BJ (cell line): ENCODE measurements at regions not wholly inside any gene's neighbourhood (a gene's known extent, or its start where the extent isn't known, plus 50 kb on each side); places are given as distances from the start of the nearest gene placed in this dataset.

ENCODE experiments used
- CTCF ChIA-PET: fragments of 350-600 bp; formaldehyde crosslinking; extraction: SDS; loops from one replicate; lab custom pipeline; 2021; ENCODE audit warnings: antibody characterized with exemption, inconsistent platforms; lab: Yijun Ruan, JAX
- POLR2A ChIA-PET: fragments of 300-600 bp; sonication (Branson Sonifier 250); formaldehyde crosslinking; extraction: SDS; loops from one replicate; lab custom pipeline; 2021; ENCODE audit warnings: antibody characterized with exemption; lab: Charles Lee
- DNase-seq: peaks from one replicate; pipeline ENCODE4 v3.0.0-alpha.2; 2011; ENCODE audit warnings: low read depth
- H3K27me3 ChIP-seq: 2 replicates; pipeline ENCODE4 v1.6.0; 2011; ENCODE audit warnings: low read length; ENCODE audit not compliant: control insufficient read depth, insufficient read depth
- H3K36me3 ChIP-seq: 2 replicates; pipeline ENCODE4 v1.5.1; 2011; ENCODE audit warnings: low read length; ENCODE audit not compliant: control insufficient read depth, insufficient read depth
- H3K4me3 ChIP-seq: 2 replicates; pipeline ENCODE4 v1.5.1; 2011; ENCODE audit warnings: low read depth, mild to moderate bottlenecking, control low read depth, low read length
- CTCF ChIP-seq: IDR thresholded peaks from 2 replicates; pipeline ENCODE4 v1.5.1; 2011; ENCODE audit warnings: low read depth, mild to moderate bottlenecking, control low read depth, inconsistent platforms, low read length, moderate library complexity; ENCODE audit not compliant: insufficient read depth

- ChIA-PET CTCF (interaction anchor here (0.6 to 1.1 kb wide), 2 partner anchors 10 to 1282 kb away, joined by 3 read pairs; no protein-coding TSS in a partner anchor), POLR2A (no interaction called here)
- no peaks in the 10 kb centered on the region for H3K27me3 ChIP-seq
- no peak for TF ChIP-seq CTCF
- no peak for DNase-seq
- H3K36me3 ChIP-seq, result no peaks in the 10 kb centered on the region
- H3K4me3 ChIP-seq, result no peak overlapping the region
Measured at GRCh38 chr6:145250436-145250835, 484.9 kb downstream of the EPM2A start.

GRCh38 chr6:145252737-145253136, 482.6 kb downstream of the EPM2A start:
- no peak for TF ChIP-seq CTCF
- CTCF ChIA-PET, result no interaction called here
- no peak for DNase-seq
- POLR2A ChIA-PET, result no interaction called here
- no peaks in the 10 kb centered on the region for H3K27me3 ChIP-seq
- no peaks in the 10 kb centered on the region for H3K36me3 ChIP-seq
- no peak overlapping the region for H3K4me3 ChIP-seq

- H3K27me3 ChIP-seq, result no peaks in the 10 kb centered on the region
- TF ChIP-seq CTCF, result no peak
- CTCF ChIA-PET, result interaction anchor here (1.2 kb wide), 1 partner anchor 18 kb away, joined by 3 read pairs; no protein-coding TSS in a partner anchor
- no peak for DNase-seq
- no peaks in the 10 kb centered on the region for H3K36me3 ChIP-seq
- POLR2A ChIA-PET, result no interaction called here
- H3K4me3 ChIP-seq, result no peak overlapping the region
Measured at GRCh38 chr6:145254649-145255401, 480.5 kb downstream of the EPM2A start.

GRCh38 chr6:145257704-145258103, 477.6 kb downstream of the EPM2A start:
- TF ChIP-seq CTCF, result no peak
- no peak overlapping the region for H3K4me3 ChIP-seq
- H3K36me3 ChIP-seq, result no peaks in the 10 kb centered on the region
- CTCF ChIA-PET, result interaction anchor here (0.7 kb wide), 1 partner anchor 21 kb away, joined by 3 read pairs; no protein-coding TSS in a partner anchor
- DNase-seq, result no peak
- POLR2A ChIA-PET, result interaction anchor here (1.1 kb wide), 1 partner anchor 13 kb away, joined by 5 read pairs; no protein-coding TSS in a partner anchor
- H3K27me3 ChIP-seq, result no peaks in the 10 kb centered on the region

- CTCF ChIA-PET, result no interaction called here
- POLR2A ChIA-PET, result interaction anchor here (1.1 kb wide), 1 partner anchor 13 kb away, joined by 5 read pairs; no protein-coding TSS in a partner anchor
- H3K4me3 ChIP-seq, result no peak overlapping the region
- no peaks in the 10 kb centered on the region for H3K36me3 ChIP-seq
- no peak for DNase-seq
- H3K27me3 ChIP-seq, result no peaks in the 10 kb centered on the region
- no peak for TF ChIP-seq CTCF
Measured at GRCh38 chr6:145258122-145258521, 477.2 kb downstream of the EPM2A start.
